HK-2 (cell line): ENCODE measurements at regions not wholly inside any gene's neighbourhood (a gene's known extent, or its start where the extent isn't known, plus 50 kb on each side); places are given as distances from the start of the nearest gene placed in this dataset.

ENCODE experiments used
- DNase-seq: peaks from one replicate; pipeline ENCODE4 v3.0.0-alpha.2; 2018; ENCODE audit not compliant: unreplicated experiment

DNA sequence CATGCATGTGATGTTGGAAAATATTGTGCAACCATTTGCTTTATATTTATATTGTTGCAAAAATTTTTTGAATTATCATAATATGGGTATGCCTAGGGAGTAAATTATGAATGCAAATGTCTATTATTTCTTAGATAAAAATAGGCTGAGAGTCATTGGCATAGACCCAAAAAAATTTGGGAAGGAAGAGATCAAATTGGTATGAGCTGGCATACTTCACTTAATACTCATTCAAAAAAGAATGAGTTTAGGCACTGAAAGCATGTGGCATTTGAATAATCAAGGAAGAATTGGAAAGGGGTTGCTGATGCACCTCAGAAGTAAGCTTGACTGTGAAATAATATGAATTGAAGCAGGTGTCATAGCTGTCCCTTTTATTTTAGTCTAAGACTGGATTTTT lies 764.0 kb upstream of the DPPA4 start:
- DNase-seq = no peak

DNA sequence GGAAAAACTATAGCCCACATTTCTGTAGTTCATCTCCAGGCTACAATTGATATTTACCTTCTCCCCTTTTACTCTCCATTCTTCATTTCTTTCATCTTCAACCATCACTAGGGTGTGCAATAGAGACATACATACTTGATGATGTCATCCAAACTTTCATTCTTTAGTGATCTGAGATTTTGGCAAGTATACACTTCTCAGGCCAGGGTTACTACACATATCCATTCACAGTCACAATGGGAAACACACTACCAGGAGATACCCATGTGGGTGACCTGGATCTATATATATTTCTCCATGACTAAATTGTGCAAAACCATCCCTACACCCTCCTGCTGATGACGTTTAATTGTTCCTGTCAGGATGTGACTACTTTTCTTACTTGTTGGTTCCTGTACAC lies 769.5 kb upstream of the DPPA4 start:
- no peak for DNase-seq

DNA sequence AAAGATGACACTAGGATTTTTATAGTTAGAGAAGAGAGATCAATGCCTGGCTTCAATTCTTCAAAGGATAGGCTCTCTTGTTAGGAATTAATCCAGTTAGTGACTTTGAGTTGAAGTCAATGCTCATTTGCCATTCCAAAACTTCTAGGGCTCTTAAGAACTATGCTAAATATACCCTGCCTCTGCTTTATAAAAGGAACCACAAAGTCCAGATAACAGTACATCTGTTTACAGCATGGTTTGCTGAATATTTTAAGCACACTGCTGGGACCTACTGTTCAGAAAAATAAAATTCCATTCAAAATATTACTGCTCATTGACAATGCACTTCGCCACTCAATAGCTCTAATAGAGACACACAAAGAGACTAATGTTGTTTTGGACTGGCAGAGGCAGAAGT lies 786.6 kb upstream of the DPPA4 start:
- DNase-seq = no peak

DNA sequence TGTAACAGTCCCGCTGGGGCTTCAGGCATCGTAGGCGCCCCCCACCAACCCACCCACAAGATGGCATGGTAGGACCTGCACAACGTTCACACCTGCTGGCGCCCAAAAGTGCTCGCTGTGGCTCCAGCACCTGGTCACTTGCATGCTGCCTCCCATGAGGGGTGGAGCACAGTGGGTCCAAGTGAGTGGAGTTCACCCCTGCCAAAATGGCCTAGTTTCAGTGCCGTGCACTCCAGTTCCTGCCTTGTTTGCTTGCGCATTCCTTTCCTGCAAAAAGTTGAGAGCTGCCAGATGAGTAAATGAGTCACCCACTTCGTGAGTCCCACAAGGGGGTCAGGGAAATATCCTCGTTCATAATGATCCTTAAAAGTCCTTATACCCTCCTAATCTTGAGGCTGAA lies 788.7 kb upstream of the DPPA4 start:
- no peak for DNase-seq

DNA sequence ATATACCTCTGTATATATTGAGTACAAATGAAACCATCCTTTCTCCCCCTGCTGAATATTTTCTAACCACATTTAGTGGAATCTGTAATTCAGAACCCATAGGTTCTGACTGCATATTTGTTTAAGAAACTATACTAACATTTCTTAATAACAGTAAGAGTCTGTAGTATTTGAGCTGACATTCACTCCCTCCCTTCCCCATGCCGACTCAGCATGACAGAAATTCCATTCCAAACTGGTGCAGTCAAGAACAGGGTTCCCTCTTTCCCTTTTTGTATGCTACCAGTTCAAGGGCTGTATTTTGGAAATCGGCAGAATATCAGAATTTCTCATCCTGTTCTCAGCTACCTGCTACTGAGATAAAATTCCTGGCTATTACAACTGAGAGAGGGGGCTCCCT lies 796.6 kb upstream of the DPPA4 start:
- DNase-seq = no peak

DNA sequence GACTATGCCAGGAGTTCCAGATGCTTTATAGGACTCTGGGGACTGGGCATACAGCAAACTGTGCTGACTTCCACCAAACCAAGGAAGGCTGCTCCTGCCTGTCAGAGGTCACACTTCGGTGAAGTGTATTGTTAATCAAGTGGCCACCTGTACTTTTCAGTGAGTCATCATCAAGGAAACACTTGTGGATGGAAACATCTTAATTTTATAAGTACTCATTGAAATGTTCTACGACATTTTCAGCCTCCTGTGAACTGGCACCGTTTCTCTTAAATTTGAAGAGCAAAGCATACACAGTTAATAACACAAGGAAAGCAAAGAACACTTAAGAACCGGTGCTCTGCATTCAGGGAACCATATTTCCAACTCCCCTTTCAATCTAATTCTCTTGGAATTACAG lies 801.7 kb upstream of the DPPA4 start:
- no peak for DNase-seq

DNA sequence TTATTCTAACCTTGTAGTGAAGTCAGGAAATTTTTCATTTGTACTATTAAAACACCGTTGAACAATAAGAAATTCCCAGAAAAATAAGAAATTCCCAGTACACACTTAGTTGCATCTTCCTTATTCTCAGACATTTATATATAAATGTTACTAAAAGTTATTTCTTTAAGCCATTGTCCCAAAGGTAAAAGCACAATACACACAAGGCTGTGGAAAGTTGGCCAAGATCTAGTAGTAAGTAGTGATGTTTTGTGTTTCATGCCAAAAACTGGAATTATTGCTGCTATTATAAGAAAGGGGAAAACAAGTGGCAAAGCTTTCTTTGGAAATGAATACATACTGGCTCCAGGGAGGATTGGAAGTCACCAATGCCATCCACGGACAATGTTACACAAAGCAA lies 802.5 kb upstream of the DPPA4 start:
- no peak for DNase-seq

DNA sequence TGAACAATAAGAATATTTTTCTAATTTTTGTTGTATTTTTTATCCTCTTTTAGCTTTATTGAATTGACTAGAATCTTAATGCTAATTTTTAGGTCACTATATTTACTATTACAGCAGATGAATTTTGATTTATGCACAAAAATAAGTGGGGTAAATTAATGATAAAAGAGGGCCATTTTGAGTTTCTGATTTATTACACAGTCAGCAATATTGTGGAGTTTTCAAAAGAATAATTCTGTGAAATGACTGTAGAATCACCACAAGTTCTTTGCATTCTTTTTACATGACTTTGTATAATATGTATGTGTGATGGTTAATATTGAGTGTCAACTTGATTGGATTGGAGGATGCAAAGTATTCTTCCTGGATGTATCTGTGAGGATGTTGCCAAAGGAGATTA lies 812.4 kb upstream of the DPPA4 start:
- DNase-seq = no peak

DNA sequence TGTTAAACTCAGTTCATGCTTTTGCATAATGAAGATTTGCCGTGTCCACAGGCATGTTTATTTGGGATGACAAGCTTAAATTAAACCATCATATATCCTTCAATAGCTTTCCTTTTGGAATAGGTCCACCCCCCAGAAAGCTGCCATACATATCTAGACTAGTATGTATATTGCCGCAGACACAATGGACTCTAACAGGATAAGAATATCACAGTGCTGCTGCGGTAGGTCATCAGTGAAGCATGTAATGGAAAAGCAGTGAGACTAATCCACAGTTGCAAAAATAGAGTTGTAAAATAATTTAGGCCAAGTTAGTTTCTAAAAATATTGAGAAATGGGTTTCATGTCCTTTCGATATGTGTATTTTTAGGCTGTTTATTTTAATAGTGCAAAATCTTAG lies 819.9 kb upstream of the DPPA4 start:
- DNase-seq = no peak

DNA sequence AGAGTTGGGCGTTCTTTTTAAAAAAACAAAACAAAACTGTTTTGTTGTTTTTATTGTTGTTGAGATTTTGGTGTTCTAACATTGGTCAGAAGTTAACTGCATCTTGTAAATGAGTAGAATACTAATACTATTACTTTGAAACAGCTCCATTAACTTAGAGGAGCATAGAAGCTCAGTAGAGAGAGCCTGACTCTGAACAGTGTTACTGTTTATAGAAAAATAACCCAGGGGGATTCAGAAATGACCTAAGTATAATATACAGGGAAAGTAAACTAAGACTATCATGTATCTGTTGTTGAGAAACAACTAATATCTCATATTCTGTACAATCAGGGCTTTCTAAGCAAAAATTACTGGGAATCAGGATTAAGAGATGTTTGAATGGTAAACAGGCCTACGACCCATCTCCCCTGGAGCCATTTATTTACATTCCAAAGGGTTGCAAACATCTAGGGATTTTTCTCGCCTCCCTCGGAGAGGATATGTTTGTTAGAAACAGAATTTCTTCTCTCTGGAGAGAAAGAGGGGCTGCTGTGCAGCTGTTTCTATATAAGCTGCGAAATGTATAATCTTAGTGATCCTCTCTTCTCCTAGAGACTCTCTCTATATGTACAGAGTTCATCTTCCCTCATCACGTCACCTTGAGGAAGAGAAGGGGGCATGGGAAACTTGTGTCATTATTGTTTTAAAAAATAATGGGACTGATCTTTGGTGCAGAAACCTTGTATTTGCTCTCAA lies 827.5 kb upstream of the DPPA4 start:
- no peak for DNase-seq

DNA sequence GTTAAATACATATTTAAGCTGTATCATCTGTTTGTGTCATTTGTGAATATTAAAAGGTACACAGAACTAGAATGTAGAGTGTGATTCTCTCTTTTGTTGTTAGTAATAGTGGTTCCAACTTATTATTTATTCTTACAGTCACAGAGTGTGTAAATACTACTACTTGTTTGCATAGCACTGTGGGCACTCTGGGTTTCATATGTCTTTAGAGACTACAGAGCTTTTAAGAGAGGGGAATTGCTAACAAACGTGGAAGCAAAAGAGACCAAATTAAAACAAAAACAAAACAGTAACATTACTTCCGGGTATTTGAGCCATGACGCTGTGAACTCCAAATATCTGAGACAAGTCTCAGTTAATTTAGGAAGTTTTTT lies 828.0 kb upstream of the DPPA4 start:
- DNase-seq = no peak

DNA sequence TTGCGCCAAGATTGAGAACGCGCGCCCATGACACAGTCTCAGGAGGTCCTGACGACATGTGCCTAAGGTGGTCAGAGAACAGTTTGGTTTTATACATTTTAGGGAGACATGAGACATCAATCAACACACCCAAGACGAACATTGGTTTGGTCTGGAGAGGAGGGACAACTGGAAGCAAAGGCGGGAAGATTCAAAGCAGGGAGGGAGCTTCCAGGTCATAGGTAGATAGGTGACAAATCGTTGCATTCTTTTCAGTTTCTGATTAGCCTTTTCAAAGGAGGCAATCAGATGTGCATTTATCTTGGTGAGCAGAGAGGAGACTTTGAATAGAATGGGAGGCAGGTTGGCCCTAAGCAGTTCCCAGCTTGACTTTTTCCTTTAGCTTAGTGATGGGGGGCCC lies 828.4 kb upstream of the DPPA4 start:
- no peak for DNase-seq

DNA sequence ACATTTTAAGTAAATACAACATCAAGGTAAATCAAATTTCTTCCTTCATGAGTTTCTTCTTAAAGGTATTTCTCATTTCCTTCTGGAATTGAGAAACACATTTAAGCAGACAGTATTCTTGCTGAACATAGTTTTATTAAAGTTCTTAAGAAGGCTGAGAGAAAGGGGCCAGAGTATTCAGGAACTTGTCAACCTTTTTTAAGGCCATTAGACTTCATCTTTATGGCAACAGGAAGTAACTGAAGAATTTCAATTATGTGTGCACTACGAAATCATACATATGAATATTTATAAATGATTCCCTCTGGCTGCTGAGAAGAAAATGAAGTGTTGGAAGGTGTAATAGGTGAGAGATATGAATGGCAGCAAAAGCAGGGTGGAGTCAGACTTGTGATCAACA lies 829.4 kb upstream of the DPPA4 start:
- no peak for DNase-seq

DNA sequence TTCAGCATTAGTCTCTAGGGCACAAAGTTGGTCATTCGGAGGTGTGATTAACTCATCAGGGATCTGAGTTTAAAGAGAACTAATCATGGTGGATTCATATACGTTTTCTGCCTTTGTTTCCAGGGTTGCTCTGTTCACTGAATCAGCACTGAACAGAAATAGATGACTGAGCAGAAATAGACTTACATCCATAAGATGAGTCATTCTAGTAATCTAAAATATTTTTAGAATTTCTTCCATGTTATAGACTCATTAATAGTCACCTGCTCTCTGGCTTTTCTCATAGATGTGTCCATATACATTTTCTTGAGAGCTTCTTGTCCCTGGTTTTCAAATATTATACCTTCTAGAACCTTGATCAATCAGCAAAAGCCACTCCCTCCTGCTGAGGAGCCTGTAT lies 837.6 kb upstream of the DPPA4 start:
- DNase-seq = no peak

DNA sequence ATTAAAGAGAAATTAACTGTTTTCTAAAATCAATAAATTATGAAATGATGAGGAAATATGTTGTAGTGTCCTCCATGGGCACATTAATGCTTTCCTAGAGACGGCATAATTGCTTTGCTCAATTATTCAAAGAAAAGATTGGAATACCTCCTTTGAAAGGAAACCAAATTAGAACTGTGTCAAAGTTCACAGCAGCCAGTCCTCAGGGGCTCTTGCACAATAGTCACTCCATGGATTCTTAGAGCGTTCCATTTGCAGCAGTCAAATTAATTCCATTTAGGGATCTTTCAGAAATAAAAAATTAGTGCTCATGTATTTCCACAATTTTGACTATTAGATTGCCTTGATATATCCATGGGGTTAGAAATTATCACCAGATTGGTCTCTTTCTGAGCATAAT lies 841.6 kb upstream of the DPPA4 start:
- DNase-seq = no peak

DNA sequence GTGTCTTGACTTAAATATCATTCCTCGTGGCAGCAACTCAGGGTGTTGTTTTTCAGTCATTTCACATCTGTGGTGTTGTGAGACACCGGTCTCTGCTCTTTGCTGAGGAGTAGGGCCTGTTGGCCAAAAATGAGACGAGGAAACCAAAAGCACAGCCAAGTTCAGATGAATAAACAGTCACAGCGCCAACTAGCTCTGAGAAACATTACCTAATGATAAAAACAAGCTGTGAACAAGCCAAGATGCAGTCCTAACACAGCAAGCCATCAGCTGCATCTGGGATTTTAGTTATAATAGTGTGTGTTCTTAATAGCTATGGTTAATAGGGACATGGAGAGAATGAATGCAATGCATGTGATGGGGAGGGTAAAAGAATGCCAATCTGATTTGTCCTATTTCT lies 843.4 kb upstream of the DPPA4 start:
- DNase-seq = no peak

DNA sequence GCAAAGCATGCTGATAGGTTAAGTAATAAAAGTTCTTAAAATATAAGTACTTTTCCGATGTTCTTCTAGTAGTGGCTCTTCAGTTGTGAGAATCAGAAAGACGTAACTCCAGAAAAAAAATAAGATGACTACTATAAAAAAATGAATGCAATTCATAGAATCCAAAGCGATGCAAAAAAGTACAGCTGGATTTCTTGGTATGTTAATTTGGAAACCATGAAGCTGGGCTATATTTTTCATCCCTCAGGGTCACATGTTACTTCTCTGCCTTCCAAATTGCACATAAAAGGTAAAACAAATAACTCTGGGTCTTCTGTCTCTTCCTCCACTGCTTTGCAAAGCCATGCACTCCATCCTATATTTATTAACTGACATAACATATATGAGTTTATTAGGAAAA lies 843.9 kb upstream of the DPPA4 start:
- no peak for DNase-seq

DNA sequence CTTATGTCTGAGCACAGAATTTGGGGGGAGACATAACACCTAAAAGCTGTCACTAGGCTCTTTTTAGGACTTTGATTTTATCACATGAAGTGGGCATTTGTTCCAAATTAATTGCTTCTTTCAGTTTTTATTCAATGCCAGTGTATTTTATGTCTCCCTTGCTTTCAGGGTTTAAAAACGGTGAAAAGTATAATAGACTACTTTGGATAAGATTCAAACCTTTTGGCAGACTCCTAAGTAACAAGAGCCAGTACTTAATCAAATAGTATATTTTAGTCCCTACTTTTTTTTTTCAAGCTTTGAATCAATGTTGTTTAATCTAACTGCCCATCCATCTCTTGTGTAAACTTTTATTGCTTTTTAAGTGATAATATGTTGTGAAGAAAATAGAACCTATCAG lies 847.2 kb upstream of the DPPA4 start:
- no peak for DNase-seq

DNA sequence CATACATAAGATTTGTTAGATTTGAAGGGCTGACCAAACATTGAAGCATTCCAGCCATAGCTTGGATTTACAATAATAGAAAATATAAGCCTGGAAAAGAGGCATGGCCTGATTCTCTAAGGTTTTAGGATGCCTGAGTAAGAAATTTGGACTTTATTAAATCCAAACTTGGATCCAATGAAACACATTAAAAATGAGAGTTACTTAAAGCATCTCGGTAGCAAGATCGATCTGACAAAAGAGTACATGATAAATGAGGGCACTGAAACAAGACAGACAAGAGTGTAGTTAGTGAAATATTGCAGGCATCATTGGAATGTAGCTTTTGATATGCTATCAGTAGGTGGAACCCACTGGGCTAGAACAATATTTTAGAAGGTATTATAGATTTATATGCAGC lies 855.7 kb upstream of the DPPA4 start:
- DNase-seq = no peak

DNA sequence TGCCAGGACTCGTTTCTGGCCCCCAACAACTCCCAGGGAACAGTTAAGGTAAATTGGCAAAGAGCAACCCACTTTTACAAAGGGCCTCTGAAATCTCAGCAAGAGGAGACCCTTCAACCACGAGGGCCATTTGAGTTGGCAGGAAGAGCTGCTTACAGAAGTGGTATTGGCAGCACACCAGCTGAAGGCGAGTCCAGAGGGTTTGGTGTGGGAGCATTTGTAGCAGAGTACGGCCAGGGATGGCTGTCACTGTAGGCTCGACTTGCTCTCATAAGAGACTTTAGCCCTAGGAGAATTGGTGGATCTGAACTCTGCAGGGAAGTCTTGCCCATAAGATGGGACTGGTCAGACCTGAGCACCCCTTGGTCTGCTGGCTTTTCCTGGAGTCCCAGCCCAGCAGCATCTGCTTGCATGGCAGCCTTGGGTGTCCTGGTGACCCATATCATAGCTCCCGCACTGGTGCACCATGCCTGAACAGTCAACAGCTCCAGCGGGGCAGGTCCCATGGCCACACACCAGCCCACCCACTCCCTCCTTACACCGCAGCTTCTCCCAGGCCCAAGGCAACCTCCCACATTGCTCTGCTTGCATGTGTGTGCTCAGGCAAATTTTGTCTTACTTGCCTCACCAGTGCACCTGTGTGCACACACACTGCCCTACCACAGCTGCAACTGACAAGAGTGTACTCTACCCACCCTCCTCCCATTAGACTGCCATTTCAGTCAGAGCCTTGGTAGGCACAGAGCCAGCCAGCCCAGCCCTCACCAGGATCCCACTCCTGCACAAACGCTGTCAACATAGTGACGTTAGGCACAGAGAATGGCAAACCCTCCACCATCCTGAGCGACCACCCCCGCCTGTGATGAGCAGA lies 861.6 kb upstream of the DPPA4 start:
- no peak for DNase-seq

DNA sequence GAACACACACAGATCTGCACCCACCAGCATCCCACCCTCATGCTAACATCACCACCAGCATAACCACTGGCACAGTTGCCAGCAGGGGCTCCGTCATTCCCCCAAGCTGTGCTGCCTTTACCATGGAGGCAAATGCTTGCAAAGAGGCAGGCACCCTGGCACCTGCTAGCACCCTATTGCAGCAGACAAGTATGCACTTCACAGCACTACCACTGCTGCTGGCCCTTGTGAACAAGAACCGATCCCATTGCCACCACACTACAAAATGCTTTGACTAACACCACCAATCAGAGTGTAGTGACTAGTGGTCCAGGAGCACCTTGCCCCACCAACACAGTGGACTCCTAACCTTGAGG lies 862.2 kb upstream of the DPPA4 start:
- no peak for DNase-seq

DNA sequence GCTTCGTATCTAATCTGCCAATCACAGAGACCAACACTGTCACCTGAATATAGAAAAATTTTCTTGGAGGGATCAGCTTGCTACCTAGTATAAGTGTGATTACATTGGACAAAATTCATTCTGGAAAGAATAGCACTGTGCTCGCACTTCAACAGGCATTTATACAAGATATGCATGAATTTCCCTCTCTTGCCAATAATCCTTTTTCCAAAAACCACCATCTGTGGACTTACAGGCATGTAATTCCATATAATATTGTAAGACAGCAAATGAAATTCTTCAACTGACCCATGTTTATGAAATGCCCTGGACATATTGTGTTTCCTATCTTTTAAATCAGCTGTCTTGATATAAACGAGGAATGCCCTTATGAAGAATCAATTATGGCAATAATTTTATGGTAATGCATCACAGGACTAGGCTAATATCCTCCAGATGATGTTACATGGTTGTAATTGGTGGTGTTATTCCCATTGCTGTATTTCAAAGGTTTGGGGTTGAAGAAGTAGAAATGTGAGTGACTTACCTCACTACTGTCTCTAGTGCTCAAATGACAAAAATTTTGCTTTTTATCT lies 861.4 kb upstream of the NECTIN3 start:
- no peak for DNase-seq

DNA sequence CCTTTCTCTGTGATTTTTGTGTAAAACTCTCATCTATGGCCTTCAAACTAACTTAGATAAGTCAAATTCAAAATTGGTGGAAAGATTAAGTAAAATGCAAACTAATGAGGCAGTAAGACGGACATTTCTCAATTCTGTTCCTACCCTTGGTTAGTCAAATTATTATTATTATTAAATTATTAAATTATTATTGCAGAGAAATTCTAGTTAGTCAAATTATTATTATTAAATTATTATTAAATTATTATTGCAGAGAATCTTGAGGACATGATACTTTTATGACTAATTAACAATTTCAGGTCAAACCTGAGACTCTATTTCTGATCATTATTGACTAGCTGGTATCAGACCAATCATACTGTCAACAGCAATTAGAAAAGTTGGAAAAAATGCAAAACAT lies 845.0 kb upstream of the NECTIN3 start:
- no peak for DNase-seq
